DMS53 (cell line): ENCODE measurements at regions not wholly inside any gene's neighbourhood (a gene's known extent, or its start where the extent isn't known, plus 50 kb on each side); places are given as distances from the start of the nearest gene placed in this dataset.
A peak's percentile ranks its signal among the peaks of the same experiment; 100 is the strongest.

Experiments
- DNase-seq: peaks from one replicate; lab custom pipeline; 2025; lab: John Stamatoyannopoulos, UW

DNA sequence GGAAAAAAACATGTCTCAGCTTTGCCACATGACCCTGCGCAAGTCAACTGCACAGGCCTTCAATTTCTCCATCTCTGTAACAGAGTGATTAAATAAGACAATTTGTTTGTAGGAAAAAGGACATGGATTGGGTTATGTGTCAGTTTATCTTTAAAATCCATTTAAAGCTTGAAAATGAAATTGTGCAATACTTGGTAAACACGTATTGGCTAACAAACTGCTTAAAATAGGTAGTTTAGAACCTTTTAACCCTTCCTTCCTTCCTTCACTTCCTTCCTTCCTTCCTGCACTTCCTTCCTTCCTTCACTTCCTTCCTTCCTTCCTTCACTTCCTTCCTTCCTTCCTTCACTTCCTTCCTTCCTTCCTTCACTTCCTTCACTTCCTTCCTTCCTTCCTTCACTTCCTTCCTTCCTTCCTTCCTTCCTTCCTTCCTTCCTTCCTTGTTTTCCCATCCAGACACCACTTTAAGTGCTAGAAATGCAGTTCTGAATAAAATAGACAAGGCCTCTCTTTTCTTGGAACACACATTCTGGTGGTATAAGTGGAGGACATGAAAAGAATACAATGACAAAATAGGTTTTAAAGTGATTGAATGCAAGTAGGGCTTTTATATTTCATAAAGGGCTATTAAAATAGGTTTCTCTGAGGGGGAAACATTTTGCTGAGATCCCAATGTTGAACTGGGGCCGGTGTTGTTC lies 130.2 kb upstream of the TP63 start:
- no peak for DNase-seq

DNA sequence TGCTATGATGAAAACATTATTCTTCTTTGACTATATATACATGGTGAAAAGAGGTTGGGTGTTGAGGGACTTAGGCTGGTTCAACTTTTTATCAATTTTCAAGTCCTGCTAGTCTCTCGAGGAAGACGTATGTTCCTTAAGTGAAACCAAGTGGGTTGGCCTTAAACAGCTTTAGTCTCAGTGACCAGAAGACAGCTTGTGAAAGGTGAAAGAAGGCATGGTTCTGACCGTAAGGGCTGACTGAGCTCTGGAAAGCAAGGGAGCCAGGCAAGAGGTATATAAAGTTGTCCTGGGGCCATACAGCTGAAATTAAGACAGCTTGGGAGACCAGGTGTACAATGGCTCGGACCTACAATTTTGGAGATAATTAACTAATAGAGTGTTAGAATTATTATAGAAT lies 128.9 kb upstream of the TP63 start:
- no peak for DNase-seq

DNA sequence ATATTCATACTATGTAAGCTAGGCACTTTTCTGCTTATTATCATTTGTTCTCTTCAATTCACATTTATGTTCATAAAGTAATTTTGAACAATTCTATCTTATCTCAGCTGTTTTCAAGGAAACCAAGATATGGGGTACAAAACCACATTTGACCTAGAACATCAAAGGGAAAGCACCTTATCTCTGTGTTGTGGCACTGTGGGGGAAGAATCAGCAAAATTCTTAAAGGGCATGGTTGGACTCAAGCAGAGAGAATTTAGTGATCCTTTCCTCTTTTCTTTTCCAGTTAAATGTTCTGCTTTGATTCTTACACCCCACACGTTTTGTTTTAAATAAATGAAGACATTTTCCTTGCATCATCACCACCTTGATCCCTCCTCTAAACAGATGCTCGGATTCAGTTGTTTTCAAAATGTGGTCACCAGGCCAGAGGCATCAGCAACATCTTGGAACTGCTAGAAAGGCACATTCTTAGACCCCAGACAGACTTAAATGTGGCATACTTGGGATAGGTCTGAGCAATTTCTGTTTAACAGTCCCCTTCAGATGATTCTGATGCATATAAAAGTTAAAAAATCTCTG lies 128.4 kb upstream of the TP63 start:
- no peak for DNase-seq

DNA sequence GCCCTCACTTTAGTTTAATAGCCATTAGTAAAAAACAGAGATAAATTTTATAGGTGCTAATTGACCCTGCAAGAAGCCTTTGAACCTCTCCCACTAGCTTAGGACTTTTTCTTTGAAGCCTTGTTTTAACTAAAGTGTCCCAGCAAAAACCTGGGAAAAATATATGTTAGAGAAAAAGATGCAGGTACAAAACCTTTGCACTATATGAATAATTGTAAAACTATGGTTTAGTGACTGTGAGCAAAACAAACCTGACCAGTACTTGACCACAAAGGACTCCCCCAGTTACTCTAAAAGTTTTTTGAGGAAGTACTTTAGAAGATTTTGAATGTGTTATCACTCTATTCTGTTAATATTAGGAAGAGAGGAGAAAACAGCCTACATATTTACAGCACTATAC lies 123.3 kb upstream of the TP63 start:
- no peak for DNase-seq

DNA sequence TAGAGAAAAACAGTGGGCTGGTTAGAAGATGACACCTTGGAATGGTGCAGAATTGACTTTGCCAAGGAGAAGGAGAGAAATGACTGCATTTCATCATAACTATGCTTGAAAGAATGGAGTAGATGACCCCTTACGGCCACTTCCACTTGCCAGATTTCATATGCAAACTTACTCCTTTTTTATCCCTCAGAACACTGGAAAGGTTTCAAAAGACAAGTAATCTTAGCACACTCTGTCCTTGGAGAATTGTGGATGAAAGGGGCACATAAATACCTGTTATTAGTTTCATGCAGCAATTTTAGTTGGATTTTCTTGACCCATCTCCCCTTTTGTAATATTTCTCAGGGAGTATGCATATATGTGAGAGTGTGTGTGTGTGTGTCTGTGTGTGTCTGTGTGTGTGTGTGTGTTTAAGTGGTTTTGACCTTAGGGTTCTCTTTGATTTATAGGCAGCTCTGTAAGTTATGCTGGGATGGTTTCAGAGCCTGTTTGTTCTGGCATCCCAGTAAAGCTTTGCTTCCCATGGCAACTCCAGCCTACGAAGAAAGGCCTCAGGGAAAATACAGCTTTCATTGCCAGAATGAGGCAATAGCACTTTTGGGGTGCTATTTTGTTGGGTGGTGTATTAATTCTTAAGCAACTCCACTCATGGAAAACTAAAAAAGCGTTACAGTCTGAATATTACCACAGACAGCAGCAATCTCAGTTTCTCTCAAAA lies 122.2 kb upstream of the TP63 start:
- DNase-seq: no peak

DNA sequence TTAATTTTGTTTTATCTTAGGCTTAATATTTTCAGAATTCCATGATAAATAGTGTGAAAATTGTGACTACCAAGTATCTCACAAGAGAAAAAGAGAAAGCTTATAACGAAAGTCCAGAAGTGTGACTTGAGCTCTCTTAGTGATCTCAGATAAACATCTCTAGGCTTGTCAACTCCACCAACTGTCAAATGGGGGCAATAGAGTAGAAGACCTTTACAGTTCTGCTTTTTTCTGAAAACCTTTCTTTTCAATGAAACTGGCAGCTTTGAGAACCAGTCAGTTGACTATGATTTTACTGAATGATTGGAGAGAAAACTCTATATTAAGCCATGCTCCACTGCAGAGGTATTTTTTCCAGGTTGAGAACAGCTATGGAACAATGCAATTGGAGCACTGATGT lies 119.2 kb upstream of the TP63 start:
- DNase-seq: no peak

DNA sequence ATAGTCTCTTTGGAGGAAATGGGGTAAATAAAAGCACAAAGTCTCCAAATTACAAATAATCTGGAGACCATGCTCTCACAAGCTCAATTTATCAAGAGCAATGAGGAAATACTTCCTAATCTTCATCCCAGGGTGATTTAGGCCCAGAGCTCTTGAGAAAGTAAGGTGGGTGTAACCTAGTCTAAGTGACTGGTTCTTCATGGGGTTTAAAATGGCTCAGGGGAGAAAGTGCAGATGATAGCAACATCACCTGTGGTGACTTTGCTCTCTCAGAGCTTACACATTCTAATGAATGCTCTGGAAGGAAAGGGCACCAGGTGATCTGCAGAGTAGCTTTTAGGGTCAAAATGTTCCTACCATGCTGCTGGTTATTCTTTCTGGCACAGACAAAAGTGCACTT lies 118.4 kb upstream of the TP63 start:
- DNase-seq: no peak

DNA sequence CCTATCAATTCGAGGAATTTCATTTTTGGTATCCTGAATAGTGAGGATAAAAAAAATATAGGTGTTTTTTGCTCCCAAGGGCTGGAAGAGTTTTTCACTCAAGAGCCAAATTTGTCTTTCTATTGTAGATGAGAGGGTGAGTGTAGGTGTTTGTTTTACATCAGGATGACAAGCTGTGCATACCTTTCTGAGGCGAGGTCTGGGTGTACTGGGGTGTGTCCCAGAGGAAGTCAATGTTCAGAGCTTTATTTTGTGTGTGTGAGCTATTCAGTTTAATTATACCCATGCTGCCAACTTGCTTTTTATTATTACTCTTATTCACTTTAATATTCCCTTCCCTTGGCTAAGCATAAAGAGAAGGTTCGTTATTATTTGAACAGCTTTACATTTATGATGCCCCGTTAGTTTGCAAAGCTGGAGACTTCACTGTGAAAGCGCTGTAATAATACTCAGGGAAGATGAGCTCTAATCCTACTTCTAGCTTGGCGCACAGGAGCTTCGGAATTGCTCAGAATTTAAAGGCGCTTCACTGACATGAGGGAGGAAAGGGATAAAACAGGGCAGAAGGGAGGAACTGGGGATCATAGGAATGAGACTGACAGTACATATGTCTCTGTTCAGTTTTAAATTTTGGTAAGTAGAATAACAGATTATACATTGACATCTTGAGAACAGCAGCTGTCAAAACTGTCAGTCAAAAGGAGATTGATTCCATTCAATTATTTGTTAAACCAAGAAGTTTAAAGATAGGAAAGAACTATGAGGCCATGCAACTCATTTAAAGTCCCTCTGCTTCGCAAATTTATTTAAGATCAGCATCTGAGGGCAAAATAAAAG lies 117.7 kb upstream of the TP63 start:
- no peak for DNase-seq

DNA sequence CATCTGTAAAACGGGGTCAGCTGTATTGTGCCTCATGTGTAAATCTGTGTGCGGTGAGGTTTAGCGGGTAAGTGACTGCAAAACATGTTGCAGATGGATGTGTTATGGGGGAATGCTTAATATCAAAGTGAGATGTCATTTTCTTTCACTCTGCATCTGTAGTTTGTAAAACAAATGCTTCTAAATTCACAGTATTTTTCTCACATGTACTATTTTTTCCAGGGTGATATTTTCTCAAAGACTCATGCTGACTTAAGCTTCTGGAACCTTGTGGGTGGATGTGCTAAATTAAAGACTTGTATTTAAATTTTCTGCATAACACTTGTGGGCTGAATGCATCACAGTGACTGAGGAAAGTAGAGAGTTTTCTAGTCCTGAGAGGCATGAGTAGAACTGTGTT lies 115.2 kb upstream of the TP63 start:
- DNase-seq: no peak

DNA sequence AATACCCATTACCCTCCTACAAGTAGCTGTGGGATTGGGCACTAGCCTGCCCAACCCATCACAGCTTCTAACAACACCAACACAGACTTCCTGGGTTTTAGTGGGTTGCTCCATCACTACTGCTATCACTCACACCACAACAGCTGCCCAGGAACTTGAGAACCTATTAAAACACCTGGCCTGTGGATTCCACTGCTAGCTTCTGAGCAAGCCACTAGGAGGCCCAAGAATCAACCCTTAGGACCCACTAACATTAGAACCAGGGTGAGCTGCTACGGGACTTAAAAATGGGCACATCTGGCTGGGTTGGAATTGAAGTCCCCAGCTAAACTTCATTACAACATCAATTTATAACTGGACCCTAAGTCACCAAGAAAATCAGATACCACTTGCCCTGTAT lies 113.2 kb upstream of the TP63 start:
- DNase-seq: peak; percentile 12

DNA sequence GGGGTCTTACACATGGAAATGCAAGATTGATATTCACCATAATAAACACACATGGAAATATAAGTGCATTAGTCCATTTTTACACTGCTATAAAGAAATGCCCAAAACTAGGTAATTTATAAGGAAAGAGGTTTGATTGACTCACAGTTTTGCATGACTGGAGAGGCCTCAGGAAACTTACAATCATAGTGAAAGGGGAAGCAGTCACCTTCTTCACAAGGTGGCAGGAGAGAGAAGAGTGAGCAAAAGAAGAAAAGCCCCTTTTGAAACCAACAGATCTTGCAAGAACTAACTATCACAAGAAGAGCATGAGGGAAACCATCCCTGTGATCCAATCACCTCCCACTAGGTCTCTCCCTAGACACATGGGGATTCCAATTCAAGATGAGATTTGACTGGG lies 111.7 kb upstream of the TP63 start:
- no peak for DNase-seq

DNA sequence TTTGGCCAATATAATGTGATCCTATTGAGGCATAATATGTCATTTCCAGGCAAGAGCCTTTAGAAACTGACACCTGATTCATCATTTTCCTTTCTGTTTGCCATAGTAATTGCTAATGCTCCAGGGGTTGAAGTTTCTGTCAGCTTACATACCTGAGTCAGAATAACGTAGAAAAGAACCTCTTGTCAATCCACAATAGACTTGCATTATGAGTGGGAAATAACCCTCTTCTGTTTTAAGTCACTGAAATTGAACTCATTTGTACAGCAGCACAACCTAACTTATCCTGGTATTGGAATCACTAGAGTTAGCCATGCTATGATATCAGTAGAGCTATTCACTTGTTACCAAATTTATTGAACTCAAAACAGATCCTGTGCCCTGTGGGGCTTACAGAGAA lies 101.7 kb upstream of the TP63 start:
- no peak for DNase-seq

DNA sequence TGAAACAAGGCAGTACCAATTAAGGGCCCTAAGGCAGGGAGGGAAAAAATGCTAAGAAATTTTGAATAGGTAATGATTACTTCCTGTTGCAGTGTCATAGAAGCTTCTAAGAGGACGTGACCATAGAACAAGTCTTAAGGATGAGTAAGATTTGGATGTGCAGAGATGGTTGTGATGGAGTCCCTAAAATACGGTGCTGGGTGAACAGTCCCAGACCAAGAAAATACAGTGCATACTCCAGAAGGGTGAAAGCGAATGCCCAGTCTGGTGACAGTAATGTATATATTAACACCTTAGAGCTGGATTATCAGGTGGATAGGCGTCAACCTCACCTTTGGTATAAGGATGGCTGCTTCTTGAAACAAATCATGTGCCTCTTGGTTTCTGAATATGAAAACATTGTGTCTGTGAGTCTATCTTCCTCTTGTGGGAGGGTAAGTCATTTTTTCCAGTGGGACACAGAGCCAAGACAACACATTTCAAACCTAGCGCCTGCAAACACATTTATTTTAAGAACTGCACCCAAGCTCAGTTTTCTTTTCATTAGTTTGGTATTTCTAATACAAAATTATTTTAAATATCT lies 101.2 kb upstream of the TP63 start:
- no peak for DNase-seq

DNA sequence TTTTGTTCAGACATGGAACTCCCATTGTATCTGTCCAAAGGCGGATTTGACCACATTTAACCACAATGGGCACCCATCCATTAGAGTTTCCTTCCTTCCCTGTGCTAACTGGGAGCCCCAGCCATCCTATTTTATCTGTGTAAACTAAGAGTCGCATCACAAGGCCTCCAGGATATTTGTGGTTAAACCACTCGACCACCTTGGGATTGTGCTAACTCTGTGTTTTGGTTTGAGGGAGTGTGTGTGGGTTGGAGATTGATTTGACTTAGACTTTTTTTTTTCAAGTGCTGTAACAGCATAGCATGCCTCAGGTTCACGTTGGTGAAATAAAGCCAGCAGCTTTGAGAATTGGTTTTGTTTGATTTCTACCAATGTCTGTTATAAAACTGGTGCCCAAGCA lies 100.4 kb upstream of the TP63 start:
- no peak for DNase-seq

DNA sequence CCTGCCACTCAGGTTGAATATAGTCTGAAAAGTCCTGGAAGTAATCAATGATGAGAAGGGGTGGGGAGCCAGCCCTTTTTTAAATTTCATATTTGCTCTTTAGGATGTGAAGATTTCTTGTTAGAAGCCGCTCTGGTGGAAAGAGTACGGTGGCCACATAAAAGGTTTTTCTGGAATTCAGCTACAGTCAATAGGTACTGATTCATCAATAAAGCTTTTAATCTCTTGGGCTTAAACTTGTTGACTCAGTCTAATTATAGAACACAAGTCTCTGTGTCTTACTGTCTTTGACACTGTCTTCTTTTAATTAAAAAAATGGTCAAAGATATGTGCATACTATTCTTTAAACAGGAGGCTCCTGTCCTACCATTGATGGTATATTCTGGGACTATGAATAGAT lies 99.9 kb upstream of the TP63 start:
- DNase-seq: no peak

DNA sequence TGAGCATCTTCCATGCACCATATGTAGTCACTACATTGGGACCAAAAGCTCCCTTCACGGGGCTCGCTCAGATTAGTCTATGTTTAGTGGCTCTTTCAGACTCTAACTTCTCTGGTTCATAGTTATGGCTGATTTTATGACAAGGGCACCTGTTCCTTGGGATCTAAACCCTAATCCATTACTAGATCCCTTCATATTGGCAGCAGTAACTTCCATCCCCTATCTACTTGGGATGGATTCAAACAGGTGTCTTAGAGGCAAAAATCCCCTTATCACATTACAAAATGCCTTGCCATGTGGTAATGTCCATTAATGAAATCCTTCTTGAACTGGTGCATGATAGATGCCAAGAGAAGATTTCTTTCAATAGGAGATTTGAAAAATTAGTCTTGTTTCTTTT lies 96.7 kb upstream of the TP63 start:
- no peak for DNase-seq

DNA sequence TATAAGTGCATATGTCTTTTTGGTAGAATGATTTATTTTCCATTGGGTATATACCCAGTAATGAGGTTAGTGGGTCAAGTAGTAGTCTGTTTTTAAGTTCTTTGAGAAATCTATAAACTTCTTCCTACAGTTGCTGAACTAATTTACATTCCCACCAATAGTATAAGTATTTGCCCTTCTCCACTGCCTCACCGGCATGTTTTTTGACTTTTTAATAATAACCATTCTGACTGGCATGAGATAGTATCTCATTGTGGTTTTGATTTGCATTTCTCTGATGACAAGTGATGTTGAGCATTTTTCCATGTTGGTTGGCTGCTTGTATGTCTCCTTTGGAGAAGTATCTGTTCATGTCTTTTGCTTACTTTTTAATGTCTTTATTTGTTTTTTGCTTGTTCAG lies 94.1 kb upstream of the TP63 start:
- DNase-seq: no peak

DNA sequence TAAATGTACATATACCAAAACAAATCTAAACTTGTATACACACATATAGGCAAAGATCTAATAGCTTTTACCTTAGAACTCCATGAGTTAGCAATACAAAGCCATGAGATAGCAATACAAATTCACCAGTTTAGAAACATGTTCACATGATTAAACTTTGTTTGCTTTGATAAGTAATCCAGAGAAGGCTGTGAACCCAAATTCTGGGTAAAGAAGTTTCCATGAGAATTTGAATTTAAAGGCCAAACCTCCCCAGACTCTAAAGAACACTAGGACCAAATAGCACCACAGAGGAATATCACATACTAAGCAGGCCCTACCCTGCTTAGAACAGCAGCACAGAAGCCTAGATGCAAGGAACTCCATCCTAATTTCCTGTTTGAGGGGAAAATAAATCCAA lies 83.7 kb upstream of the TP63 start:
- DNase-seq: no peak

DNA sequence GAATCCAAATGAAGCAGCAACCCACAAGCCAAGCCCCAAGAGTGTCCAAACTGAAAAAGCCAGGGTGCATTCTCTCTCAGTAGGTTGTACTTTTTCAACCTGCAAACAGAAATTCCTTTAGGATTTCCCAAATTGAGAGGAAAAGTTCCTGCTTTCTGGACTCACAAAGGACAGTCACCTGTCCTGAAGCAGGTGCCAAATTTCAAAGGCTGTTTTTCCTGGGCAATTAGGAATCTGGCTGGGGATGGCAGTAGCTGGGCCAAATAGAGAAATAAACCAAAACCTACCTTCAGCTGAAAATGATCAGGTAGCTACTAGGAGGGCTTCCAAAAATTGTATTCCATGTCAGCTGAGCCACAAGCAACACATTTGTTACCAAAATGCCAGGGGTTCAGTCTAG lies 83.1 kb upstream of the TP63 start:
- DNase-seq: no peak

DNA sequence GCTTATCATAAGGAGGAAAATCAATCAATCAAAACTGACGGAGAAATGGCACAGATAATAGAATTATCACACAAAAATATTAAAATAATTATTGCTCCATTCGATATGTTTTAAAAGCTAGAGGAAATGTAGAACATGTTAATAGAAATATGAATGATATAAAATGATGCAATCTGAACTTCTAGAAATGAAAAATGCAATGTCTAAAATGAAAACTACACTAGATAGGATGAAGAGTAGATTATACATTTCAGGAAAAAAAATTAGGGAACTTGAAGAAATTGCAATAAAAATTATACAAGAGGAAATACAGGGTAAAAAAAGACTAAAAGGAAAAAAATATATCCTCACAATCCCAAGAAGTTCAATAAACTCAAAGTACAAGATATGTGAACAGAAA lies 80.2 kb upstream of the TP63 start:
- DNase-seq: no peak

DNA sequence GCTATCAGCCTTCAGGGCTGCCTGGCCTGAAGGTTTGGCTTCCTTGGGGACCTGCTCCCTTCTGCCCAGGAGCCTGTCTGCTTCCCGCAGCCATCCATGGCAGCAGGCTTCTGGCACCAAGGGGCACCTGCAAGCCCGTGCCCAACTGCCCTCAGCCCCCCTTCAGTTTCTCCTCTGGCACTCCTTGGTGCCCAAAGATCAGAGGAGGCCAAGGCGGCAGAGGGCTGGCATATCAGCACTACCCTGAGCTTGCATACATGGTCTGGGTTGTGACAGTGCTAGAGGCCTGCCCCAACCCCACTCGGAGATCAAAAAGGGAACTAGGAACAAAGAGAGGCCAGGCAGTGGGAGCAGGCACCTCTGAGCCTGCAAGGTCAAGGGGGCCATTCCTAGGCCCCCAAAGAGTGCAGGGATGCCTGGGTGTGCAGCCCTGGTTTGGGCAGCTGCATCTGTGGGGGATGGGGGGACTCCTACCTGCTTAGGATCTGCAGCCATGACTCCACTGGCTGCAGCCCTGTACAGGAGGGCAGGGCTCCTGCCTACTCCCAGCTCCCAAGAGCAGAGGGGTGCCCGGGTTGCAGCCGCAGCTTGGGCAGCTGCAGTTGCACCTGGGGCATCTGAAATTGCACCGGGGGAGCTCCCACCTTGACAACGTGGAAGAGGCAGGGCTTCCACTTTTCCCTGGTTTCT lies 76.2 kb upstream of the TP63 start:
- no peak for DNase-seq

DNA sequence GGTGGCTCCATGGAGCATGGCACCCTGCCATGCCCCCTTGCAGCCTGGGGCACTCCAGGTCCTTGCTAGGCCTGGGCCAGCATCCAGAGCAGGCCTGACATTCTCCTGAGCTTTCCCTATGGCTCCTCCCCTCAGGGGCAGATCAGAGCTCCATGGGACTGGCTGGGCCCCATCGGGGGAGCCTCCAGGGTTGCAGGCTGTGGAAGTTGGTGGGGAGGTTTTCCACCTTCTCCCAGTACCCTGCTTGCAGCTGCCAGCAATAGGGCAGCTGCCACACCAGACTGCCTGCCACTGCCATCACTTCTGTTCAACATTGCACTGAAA lies 75.7 kb upstream of the TP63 start:
- DNase-seq: no peak
